Retinal pigment epithelial cell (primary cell): ENCODE measurements at regions not wholly inside any gene's neighbourhood (a gene's known extent, or its start where the extent isn't known, plus 50 kb on each side); places are given as distances from the start of the nearest gene placed in this dataset.

Experiments
- DNase-seq: peaks from one replicate; pipeline ENCODE4 v3.0.0-alpha.2; 2010; ENCODE audit warnings: low read depth
- H3K4me3 ChIP-seq: 2 replicates; pipeline ENCODE4 v1.5.1; 2011; ENCODE audit warnings: mild to moderate bottlenecking, low read length, control low read depth, moderate library complexity
- CTCF ChIP-seq: conservative IDR thresholded peaks from 2 replicates; pipeline ENCODE4 v1.5.1; 2011; ENCODE audit warnings: low read depth, low read length, control low read depth, inconsistent platforms

- TF ChIP-seq CTCF: no peak
- DNase-seq: no peak
- no peak overlapping the region for H3K4me3 ChIP-seq
These were observed 151.8 kb downstream of the GMNC start for GRCh38 chr3:190710723-190711122.

- no peak for TF ChIP-seq CTCF
- no peak for DNase-seq
- no peak overlapping the region for H3K4me3 ChIP-seq
These were observed 153.1 kb downstream of the GMNC start for GRCh38 chr3:190709351-190709773.
